GM12878 (cell line): ENCODE measurements at regions not wholly inside any gene's neighbourhood (a gene's known extent, or its start where the extent isn't known, plus 50 kb on each side); places are given as distances from the start of the nearest gene placed in this dataset.

ENCODE experiments used
- CBX5 ChIP-seq: sonication (generic); IDR thresholded peaks from 2 replicates; pipeline ENCODE4 v1.6.1; 2016; ENCODE audit warnings: low read depth, moderate library complexity, mild to moderate bottlenecking, inconsistent platforms
- EP300 ChIP-seq, 2 experiments: fragments of 150-350 bp in 1 of 2; IDR thresholded peaks; 2 replicates each; pipeline ENCODE4 v1.6.1; 2011 to 2012; ENCODE audit warnings: low read depth in 2 of 2, low read length in 2 of 2, borderline replicate concordance in 1 of 2, improper control_type of control experiment in 1 of 2, inconsistent platforms in 1 of 2; ENCODE audit not compliant: control insufficient read depth in 1 of 2
- ESRRA ChIP-seq: IDR thresholded peaks from 2 replicates; pipeline ENCODE4 v1.6.1; 2012; ENCODE audit warnings: mild to moderate bottlenecking, low read length, improper control_type of control experiment
- FOXK2 ChIP-seq: fragments of 450-650 bp; IDR thresholded peaks from 2 replicates; pipeline ENCODE4 v1.6.1; 2017; ENCODE audit warnings: mild to moderate bottlenecking, moderate library complexity
- NR2F1 ChIP-seq: fragments of 450-650 bp; conservative IDR thresholded peaks from 2 replicates; pipeline ENCODE4 v1.6.1; 2017; ENCODE audit warnings: mild to moderate bottlenecking
- POLR2AphosphoS5 ChIP-seq: IDR thresholded peaks from 2 replicates; pipeline ENCODE4 v1.6.1; 2011; ENCODE audit warnings: mild to moderate bottlenecking, low read length, inconsistent platforms
- ZNF384 ChIP-seq: IDR thresholded peaks from 2 replicates; pipeline ENCODE4 v1.6.1; 2012; ENCODE audit warnings: low read depth, mild to moderate bottlenecking, low read length, improper control_type of control experiment, borderline replicate concordance
- TF ChIP-seq, protein P1 (sequence below): IDR thresholded peaks from 2 replicates; pipeline ENCODE4 v1.6.1; 2012; ENCODE audit warnings: improper control_type of control experiment, low read depth, low read length; ENCODE audit not compliant: insufficient replicate concordance

DNA sequence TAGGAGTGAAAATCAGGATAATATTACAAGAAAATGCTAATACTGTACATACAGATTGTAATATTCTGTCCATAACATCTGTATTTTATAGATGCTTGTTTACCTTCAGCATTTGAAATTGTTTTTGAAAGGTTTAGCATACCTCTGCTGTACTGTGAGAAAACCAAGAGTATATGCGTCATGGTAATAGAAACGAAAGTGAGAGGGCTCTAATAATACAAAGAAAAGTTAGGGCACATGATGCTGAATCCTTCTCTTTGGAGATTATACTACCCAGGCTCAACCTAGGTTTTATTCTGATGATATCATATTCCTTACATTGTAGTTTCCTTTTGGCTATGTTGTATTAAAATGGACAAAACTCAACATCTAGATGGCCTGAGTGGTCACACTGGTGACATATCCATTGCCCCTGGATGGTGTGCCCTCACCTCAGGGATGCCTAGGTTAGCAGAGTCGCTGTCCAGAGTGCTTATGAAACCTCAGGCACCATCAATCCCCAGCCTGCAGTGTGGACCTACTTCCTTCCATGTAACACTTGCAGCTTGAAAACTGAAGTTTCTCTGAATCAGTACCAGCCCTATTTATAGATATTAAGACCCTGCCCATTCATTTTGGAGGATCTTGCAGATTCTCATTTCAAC lies 253.7 kb downstream of the KCTD12 start:
- TF ChIP-seq POLR2AphosphoS5 (no peak), ZNF384 (no peak), NR2F1 (no peak), CBX5 (no peak), FOXK2 (no peak), ESRRA (no peak), EP300 (IDR thresholded peaks at IDR 0.05; ENCODE audit: borderline replicate concordance in 1 of 2, control insufficient read depth in 1 of 2, low read depth in 2 of 2, low read length in 2 of 2) (no peak)
- TF ChIP-seq, protein P1, sequence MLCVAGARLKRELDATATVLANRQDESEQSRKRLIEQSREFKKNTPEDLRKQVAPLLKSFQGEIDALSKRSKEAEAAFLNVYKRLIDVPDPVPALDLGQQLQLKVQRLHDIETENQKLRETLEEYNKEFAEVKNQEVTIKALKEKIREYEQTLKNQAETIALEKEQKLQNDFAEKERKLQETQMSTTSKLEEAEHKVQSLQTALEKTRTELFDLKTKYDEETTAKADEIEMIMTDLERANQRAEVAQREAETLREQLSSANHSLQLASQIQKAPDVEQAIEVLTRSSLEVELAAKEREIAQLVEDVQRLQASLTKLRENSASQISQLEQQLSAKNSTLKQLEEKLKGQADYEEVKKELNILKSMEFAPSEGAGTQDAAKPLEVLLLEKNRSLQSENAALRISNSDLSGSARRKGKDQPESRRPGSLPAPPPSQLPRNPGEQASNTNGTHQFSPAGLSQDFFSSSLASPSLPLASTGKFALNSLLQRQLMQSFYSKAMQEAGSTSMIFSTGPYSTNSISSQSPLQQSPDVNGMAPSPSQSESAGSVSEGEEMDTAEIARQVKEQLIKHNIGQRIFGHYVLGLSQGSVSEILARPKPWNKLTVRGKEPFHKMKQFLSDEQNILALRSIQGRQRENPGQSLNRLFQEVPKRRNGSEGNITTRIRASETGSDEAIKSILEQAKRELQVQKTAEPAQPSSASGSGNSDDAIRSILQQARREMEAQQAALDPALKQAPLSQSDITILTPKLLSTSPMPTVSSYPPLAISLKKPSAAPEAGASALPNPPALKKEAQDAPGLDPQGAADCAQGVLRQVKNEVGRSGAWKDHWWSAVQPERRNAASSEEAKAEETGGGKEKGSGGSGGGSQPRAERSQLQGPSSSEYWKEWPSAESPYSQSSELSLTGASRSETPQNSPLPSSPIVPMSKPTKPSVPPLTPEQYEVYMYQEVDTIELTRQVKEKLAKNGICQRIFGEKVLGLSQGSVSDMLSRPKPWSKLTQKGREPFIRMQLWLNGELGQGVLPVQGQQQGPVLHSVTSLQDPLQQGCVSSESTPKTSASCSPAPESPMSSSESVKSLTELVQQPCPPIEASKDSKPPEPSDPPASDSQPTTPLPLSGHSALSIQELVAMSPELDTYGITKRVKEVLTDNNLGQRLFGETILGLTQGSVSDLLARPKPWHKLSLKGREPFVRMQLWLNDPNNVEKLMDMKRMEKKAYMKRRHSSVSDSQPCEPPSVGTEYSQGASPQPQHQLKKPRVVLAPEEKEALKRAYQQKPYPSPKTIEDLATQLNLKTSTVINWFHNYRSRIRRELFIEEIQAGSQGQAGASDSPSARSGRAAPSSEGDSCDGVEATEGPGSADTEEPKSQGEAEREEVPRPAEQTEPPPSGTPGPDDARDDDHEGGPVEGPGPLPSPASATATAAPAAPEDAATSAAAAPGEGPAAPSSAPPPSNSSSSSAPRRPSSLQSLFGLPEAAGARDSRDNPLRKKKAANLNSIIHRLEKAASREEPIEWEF: no peak
